GM18520 (cell line): ENCODE measurements at regions not wholly inside any gene's neighbourhood (a gene's known extent, or its start where the extent isn't known, plus 50 kb on each side); places are given as distances from the start of the nearest gene placed in this dataset.
A peak's percentile ranks its signal among the peaks of the same experiment; 100 is the strongest.

ENCODE experiments used
- ATAC-seq: cut with Tn5 transposase; IDR thresholded peaks from one replicate; pipeline ENCODE4 v1.9.1; 2021; ENCODE audit not compliant: unreplicated experiment

- ATAC-seq = no peak
Measured at GRCh38 chr2:146229508-146230155, 1615.2 kb upstream of the ACVR2A start.

- peak; percentile 40 for ATAC-seq
Measured at GRCh38 chr2:146228466-146229058, 1616.3 kb upstream of the ACVR2A start.

GRCh38 chr2:146228020-146228393 lies 1616.8 kb upstream of the ACVR2A start:
- ATAC-seq = no peak

GRCh38 chr2:146227152-146228019 lies 1617.4 kb upstream of the ACVR2A start:
- no peak for ATAC-seq

GRCh38 chr2:146226077-146226476 lies 1618.8 kb upstream of the ACVR2A start:
- ATAC-seq = no peak

- ATAC-seq = no peak
Measured at GRCh38 chr2:146221826-146222225, 1623.0 kb upstream of the ACVR2A start.

- no peak for ATAC-seq
Measured at GRCh38 chr2:146220957-146221356, 1623.9 kb upstream of the ACVR2A start.

GRCh38 chr2:146214394-146214929 lies 1630.4 kb upstream of the ACVR2A start:
- ATAC-seq = no peak

GRCh38 chr2:146213674-146214073 lies 1631.2 kb upstream of the ACVR2A start:
- ATAC-seq = no peak

- no peak for ATAC-seq
Measured at GRCh38 chr2:146212602-146213001, 1632.2 kb upstream of the ACVR2A start.

- no peak for ATAC-seq
Measured at GRCh38 chr2:146209842-146210275, 1635.0 kb upstream of the ACVR2A start.

- ATAC-seq = no peak
Measured at GRCh38 chr2:146207901-146208300, 1636.9 kb upstream of the ACVR2A start.

GRCh38 chr2:146207417-146207816 lies 1637.4 kb upstream of the ACVR2A start:
- ATAC-seq = no peak

GRCh38 chr2:146203064-146203624 lies 1641.7 kb upstream of the ACVR2A start:
- ATAC-seq = no peak

- ATAC-seq = no peak
Measured at GRCh38 chr2:146193619-146194018, 1651.2 kb upstream of the ACVR2A start.

- no peak for ATAC-seq
Measured at GRCh38 chr2:146189541-146189940, 1655.3 kb upstream of the ACVR2A start.

GRCh38 chr2:146173934-146174333 lies 1654.0 kb upstream of the ZEB2 start:
- ATAC-seq = no peak

- ATAC-seq = no peak
Measured at GRCh38 chr2:146161256-146161882, 1641.5 kb upstream of the ZEB2 start.

- ATAC-seq = no peak
Measured at GRCh38 chr2:146158072-146158674, 1638.3 kb upstream of the ZEB2 start.

GRCh38 chr2:146147448-146148012 lies 1627.6 kb upstream of the ZEB2 start:
- ATAC-seq = no peak
